Karpas-422 (cell line): ENCODE measurements at regions not wholly inside any gene's neighbourhood (a gene's known extent, or its start where the extent isn't known, plus 50 kb on each side); places are given as distances from the start of the nearest gene placed in this dataset.
A peak's percentile ranks its signal among the peaks of the same experiment; 100 is the strongest.
"Not testable (repeated sequence)": the region's sequence is repeated elsewhere in the genome, so short reads cannot be mapped to it uniquely, and the experiment has no call there.

Experiments used
- DNase-seq: peaks from one replicate; pipeline ENCODE4 v3.0.0-alpha.2; 2015
- H2AFZ ChIP-seq: fragments of 200-600 bp; sonication (generic); 2 replicates; pipeline ENCODE4 v1.6.1; 2014; ENCODE audit warnings: antibody characterized with exemption, low read length, mixed read lengths
- H3K27ac ChIP-seq: fragments of 200-600 bp; sonication (generic); 2 replicates; pipeline ENCODE4 v1.5.1; 2014; ENCODE audit warnings: mild to moderate bottlenecking, low read length, moderate library complexity
- H3K27me3 ChIP-seq: fragments of 200-600 bp; sonication (generic); 2 replicates; pipeline ENCODE4 v1.6.1; 2014; ENCODE audit warnings: low read length, mixed read lengths
- H3K36me3 ChIP-seq: fragments of 200-600 bp; sonication (generic); 2 replicates; pipeline ENCODE4 v1.6.1; 2014; ENCODE audit warnings: low read length, mixed read lengths; ENCODE audit not compliant: insufficient read depth
- H3K4me1 ChIP-seq: fragments of 200-600 bp; sonication (generic); 2 replicates; pipeline ENCODE4 v1.6.1; 2014; ENCODE audit warnings: mild to moderate bottlenecking, low read length, mixed read lengths
- H3K4me2 ChIP-seq: fragments of 200-600 bp; sonication (generic); 2 replicates; pipeline ENCODE4 v1.6.1; 2014; ENCODE audit warnings: low read length, low read depth, mild to moderate bottlenecking; ENCODE audit not compliant: poor library complexity, severe bottlenecking
- H3K4me3 ChIP-seq: fragments of 200-600 bp; sonication (generic); 2 replicates; pipeline ENCODE4 v1.5.1; 2014; ENCODE audit warnings: mild to moderate bottlenecking, antibody characterized with exemption, low read length, mixed read lengths
- H3K79me2 ChIP-seq: fragments of 200-600 bp; sonication (generic); 2 replicates; pipeline ENCODE4 v1.6.1; 2014; ENCODE audit warnings: mild to moderate bottlenecking, low read length, mixed read lengths
- H3K9ac ChIP-seq: fragments of 200-600 bp; sonication (generic); 2 replicates; pipeline ENCODE4 v1.6.0; 2014; ENCODE audit warnings: low read length
- H3K9me2 ChIP-seq: fragments of 200-600 bp; sonication (generic), shearing (Covaris generic); replicated peaks from 2 replicates; pipeline ENCODE4 v1.6.0; 2014; ENCODE audit warnings: mild to moderate bottlenecking, low read length, moderate library complexity; ENCODE audit not compliant: insufficient read depth
- H3K9me3 ChIP-seq: fragments of 300-700, 200-600 bp; sonication (generic); 2 replicates; pipeline ENCODE4 v1.6.1; 2014; ENCODE audit warnings: low read length, mixed read lengths
- H4K20me1 ChIP-seq: fragments of 200-600 bp; sonication (generic); 2 replicates; pipeline ENCODE4 v1.6.1; 2014; ENCODE audit warnings: mild to moderate bottlenecking, antibody characterized with exemption, low read length, low read depth; ENCODE audit not compliant: insufficient read depth

DNA sequence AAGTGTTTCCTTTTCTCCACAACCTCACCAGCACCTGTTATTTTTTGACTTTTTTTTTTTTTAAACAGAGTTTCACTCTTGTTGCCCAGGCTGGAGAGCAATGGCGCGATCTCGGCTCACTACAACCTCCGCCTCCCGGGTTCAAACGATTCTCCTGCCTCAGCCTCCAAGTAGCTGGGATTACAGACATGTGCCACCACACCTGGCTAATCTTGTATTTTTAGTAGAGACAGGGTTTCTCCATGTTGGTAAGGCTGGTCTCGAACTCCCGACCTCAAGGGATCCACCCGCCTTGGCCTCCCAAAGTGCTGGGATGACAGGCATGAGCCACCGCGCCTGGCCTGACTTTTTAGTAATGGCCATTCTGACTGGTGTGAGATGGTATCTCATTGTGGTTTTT is 123.2 kb upstream of the CCND2 start:
- H3K36me3 ChIP-seq, DNase-seq, H2AFZ ChIP-seq, H3K4me2 ChIP-seq, H3K9ac ChIP-seq, H3K79me2 ChIP-seq, H3K4me3 ChIP-seq, H3K9me3 ChIP-seq, H3K9me2 ChIP-seq, H3K27me3 ChIP-seq, H3K27ac ChIP-seq, H4K20me1 ChIP-seq: not testable (repeated sequence)
- peaks cover 34% of the 10 kb centered on the region for H3K4me1 ChIP-seq

DNA sequence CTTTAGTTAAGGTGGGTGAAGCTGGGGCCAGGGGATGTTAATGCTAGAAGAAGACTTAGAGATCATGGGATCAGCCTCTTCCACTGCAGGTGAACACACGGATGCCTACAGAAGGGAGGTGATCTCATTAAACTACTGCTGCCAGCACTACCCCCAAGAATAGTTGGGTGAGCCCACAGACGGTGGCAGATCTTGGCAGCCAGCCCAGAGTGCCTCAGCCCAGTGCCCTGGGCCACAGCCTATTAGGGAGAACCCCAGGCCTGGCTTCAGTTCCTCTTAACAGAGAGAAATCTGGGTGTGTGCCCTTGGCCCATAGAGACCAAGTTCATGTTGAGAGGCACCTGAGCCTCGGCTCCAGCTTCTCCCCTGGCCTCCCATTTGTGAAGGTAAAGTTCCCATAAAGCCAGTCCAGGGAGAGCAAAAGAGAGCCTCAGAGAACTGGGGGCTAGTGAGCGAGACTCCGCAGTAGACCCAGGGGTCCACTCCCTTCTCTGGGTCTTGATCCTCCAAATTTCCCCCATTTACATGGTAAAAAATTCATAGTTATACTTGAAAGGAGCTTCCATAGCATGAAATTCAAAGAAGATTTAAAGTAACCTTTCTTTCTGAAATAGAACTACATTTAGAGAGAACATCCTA is 125.0 kb upstream of the CCND2 start:
- no peak overlapping the region for H3K4me3 ChIP-seq
- no peaks in the 10 kb centered on the region for H3K9me3 ChIP-seq
- DNase-seq = peak; percentile 88
- no peaks in the 10 kb centered on the region for H4K20me1 ChIP-seq
- peak overlapping the region; percentile 1 for H3K4me2 ChIP-seq
- H3K79me2 ChIP-seq = no peaks in the 10 kb centered on the region
- H3K36me3 ChIP-seq = no peaks in the 10 kb centered on the region
- no peak overlapping the region for H3K27ac ChIP-seq
- H3K27me3 ChIP-seq = no peaks in the 10 kb centered on the region
- H3K4me1 ChIP-seq = peaks cover 34% of the 10 kb centered on the region
- H3K9ac ChIP-seq = no peak overlapping the region
- no peaks in the 10 kb centered on the region for H3K9me2 ChIP-seq
- H2AFZ ChIP-seq = no peak overlapping the region

DNA sequence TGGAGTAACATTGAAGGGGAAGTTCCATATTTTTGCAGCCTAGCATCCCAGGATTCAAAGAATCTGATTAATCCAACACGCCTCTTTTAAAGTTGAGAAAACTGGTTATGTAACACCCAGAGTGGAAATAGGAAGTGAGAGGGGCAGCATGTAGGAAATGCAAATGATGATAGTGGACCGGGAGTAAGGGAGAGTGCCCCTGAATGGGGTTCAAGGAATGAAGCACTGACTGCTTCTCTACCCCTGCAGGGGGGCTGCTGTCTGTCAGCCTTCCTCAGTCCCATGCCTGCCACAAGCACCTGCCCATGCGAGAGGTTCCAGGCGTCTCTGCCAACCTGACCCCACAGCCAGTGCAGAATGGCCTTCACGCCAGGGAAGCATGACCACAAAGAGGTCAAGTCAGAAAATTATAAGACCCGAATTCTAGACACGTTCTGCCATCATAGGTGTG is 126.5 kb upstream of the CCND2 start:
- H3K4me2 ChIP-seq = peak overlapping the region; percentile 2
- H3K79me2 ChIP-seq = no peaks in the 10 kb centered on the region
- H3K36me3 ChIP-seq = no peaks in the 10 kb centered on the region
- H3K9me3 ChIP-seq = no peaks in the 10 kb centered on the region
- no peak overlapping the region for H2AFZ ChIP-seq
- H3K4me1 ChIP-seq = peaks cover 42% of the 10 kb centered on the region
- no peaks in the 10 kb centered on the region for H3K27me3 ChIP-seq
- H3K9ac ChIP-seq = no peak overlapping the region
- no peak overlapping the region for H3K4me3 ChIP-seq
- H3K27ac ChIP-seq = no peak overlapping the region
- peak; percentile 50 for DNase-seq
- no peaks in the 10 kb centered on the region for H3K9me2 ChIP-seq
- H4K20me1 ChIP-seq = no peaks in the 10 kb centered on the region

DNA sequence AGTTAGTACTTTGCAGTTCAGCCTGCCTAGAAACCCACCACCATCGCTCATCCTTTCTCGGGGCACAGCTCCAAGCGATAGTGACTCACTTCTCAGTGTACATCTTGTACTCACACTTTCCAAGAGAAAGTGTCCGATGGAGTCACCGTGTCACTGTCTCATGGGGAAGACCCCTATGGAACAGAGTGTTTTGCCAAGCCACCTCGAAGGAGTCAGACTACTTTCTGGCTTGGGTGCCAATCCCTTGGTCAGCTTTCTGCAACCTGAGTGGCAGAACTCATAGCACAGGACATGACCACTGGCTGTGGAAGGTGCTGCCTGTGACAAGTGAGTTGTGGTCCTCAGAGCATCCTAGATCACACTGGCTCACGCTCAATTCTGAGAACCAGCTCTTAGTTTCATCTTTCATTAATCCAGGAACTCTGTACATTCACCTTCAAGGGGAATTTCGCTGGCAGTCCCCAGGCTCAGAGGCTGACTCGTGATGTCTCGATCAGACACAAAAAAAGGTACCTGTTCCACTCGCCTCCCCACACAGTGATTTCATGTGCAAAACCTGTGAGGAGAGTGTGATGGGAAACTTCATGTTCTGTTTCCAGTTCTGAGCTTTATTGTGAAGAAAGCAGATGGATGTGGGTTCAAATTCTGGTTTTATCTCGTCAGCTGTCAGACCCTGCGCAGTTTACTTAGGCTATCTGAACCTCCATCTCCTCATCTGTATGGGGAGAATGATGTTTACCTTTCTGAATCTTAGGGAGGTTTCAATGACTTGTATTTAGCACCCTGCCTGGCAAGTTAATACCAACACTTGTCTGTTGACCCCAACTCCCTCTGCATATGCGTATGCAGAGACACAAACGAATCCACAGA is 127.3 kb upstream of the CCND2 start:
- H3K4me1 ChIP-seq = peaks cover 34% of the 10 kb centered on the region
- no peaks in the 10 kb centered on the region for H3K36me3 ChIP-seq
- no peak for DNase-seq
- H3K4me2 ChIP-seq = no peak overlapping the region
- H3K9me3 ChIP-seq = no peaks in the 10 kb centered on the region
- H3K9me2 ChIP-seq = no peaks in the 10 kb centered on the region
- H4K20me1 ChIP-seq = no peaks in the 10 kb centered on the region
- no peaks in the 10 kb centered on the region for H3K79me2 ChIP-seq
- H3K9ac ChIP-seq = no peak overlapping the region
- H3K27me3 ChIP-seq = no peaks in the 10 kb centered on the region
- H3K4me3 ChIP-seq = no peak overlapping the region
- no peak overlapping the region for H2AFZ ChIP-seq
- no peak overlapping the region for H3K27ac ChIP-seq

DNA sequence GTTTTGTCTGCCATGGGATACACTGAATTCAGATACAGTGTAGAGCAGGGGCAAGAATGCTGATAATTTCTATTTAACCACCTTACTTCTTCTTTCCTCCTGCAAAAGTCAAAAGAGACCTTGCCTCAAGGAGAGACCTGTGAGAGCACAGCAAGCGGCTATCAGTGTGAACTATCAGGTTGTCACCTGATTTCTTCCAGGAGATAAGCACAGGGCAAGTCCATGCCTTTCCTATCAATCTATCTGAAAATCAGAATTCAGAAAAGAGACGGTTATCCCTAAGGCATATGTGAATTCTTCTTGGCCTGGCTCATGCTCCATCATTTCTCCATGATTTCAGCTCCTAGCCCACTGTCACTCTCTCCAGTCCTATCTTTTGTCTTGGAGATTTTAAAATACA is 128.9 kb upstream of the CCND2 start:
- Histone ChIP-seq H4K20me1 (no peaks in the 10 kb centered on the region), H3K9me3 (no peaks in the 10 kb centered on the region), H3K9ac (no peak overlapping the region), H3K79me2 (no peaks in the 10 kb centered on the region), H3K4me2 (no peak overlapping the region), H3K9me2 (no peaks in the 10 kb centered on the region), H2AFZ (no peak overlapping the region), H3K4me1 (peaks cover 34% of the 10 kb centered on the region), H3K27ac (no peak overlapping the region), H3K27me3 (no peaks in the 10 kb centered on the region), H3K4me3 (no peak overlapping the region), H3K36me3 (no peaks in the 10 kb centered on the region)
- no peak for DNase-seq

DNA sequence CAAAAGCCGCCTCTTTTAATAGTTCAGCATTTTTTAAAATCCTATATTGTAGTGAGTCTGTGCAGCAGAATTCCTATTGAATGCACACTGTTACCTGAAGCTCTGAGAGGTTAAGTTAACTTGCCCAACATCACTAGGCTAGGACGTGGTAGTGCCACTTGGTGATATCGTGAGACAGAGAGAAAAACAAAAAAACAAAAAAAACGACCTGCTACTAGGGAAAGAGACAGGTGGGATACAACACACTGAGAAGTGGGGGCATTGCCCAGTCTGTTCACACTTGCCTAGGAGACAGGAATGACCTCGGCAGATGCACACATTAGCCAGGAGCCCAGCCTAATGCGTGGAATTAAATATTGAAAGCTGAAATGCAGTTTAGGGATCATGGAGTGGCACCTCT is 129.7 kb upstream of the CCND2 start:
- H3K4me3 ChIP-seq = no peak overlapping the region
- no peak overlapping the region for H3K27ac ChIP-seq
- H2AFZ ChIP-seq = no peak overlapping the region
- H3K79me2 ChIP-seq = no peaks in the 10 kb centered on the region
- H3K36me3 ChIP-seq = no peaks in the 10 kb centered on the region
- H3K4me1 ChIP-seq = peaks cover 33% of the 10 kb centered on the region
- H3K9me3 ChIP-seq = no peaks in the 10 kb centered on the region
- DNase-seq = peak; percentile 70
- H3K9me2 ChIP-seq = no peaks in the 10 kb centered on the region
- H3K4me2 ChIP-seq = no peak overlapping the region
- no peak overlapping the region for H3K9ac ChIP-seq
- H4K20me1 ChIP-seq = no peaks in the 10 kb centered on the region
- H3K27me3 ChIP-seq = no peaks in the 10 kb centered on the region

DNA sequence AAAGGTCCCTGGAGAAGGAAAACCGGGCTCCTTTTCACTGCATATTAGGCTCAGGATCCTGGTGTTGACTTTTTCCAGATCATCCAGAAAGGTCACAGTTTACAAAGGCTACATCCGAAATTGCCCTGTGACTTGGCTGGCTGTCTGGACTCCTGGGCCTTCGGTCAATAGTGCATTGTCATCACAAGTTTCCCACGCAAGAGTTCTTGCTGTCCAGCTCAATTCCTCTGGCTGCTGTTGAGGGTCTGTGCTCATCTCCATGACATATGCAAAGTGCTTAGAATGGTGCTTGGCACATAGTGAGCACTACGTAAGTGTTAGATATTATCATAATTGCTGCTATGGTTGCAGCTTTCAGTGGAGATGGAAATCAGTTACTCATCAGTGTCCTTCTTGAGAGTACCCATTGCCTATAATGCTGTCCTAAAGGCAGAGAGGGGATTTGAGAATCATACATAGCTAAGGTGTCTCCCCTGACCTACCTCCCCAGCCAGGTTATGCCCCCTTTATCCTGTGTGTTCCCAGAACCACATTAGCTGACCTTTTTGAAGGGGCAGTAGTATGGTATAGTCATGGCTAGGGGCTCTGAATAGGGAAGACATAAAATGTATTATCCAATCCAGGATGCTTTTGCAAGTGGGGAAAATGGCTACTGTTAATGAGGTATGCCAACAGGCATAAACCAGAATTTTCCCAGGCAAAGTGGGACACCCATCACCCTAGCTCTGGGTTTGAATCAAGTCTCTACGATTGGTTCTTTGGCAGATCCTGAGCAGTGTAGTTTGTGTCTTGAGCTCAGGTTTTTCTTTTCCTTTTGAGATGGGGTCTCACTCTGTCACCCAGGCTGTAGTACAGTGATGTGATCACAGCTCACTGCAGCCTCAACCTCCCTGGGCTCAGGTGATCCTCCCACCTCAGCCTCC is 132.0 kb upstream of the CCND2 start:
- Histone ChIP-seq H3K27ac (no peak overlapping the region), H3K9ac (no peak overlapping the region), H3K9me2 (no peaks in the 10 kb centered on the region), H3K4me2 (no peak overlapping the region), H3K36me3 (no peaks in the 10 kb centered on the region), H4K20me1 (no peaks in the 10 kb centered on the region), H3K79me2 (no peaks in the 10 kb centered on the region), H2AFZ (no peak overlapping the region), H3K4me3 (no peak overlapping the region), H3K9me3 (no peaks in the 10 kb centered on the region), H3K4me1 (peaks cover 10% of the 10 kb centered on the region), H3K27me3 (no peaks in the 10 kb centered on the region)
- peak; percentile 52 for DNase-seq
